ENCODE measurements at regions not wholly inside any gene's neighbourhood (a gene's known extent, or its start where the extent isn't known, plus 50 kb on each side); places are given as distances from the start of the nearest gene placed in this dataset.
A peak's percentile ranks its signal among the peaks of the same experiment; 100 is the strongest.

- POLR2A ChIA-PET, result no interaction called here
- Mint-ChIP-seq H3K4me3 (no peak overlapping the region), H3K27me3 (peaks cover 0 to 21% (median 2%) of the 10 kb centered on the region in 5 donors), H3K27ac (no peak overlapping the region), H3K4me1 (no peaks in the 10 kb centered on the region), H3K36me3 (no peaks in the 10 kb centered on the region), H3K9me3 (peaks cover 0 to 15% (median 2%) of the 10 kb centered on the region in 9 donors)
- DNase-seq, result no peak
- no peak for ATAC-seq
Measured at GRCh38 chr17:72343911-72344310, 223.1 kb downstream of the SOX9 start.

- DNase-seq (no peak), ATAC-seq (no peak)
- POLR2A ChIA-PET, result no interaction called here
- Mint-ChIP-seq H3K27ac (no peak overlapping the region), H3K9me3 (peaks cover 0 to 15% (median 2%) of the 10 kb centered on the region in 9 donors), H3K4me1 (no peaks in the 10 kb centered on the region), H3K27me3 (peaks cover 0 to 20% (median 2%) of the 10 kb centered on the region in 5 donors), H3K4me3 (no peak overlapping the region), H3K36me3 (no peaks in the 10 kb centered on the region)
Measured at GRCh38 chr17:72344613-72345012, 223.8 kb downstream of the SOX9 start.

- no peak overlapping the region for H3K4me3 Mint-ChIP-seq
- H3K36me3 Mint-ChIP-seq, result no peaks in the 10 kb centered on the region
- no peak for ATAC-seq
- no peak overlapping the region for H3K27ac Mint-ChIP-seq
- H3K9me3 Mint-ChIP-seq, result peaks cover 0 to 15% (median 2%) of the 10 kb centered on the region in 9 donors
- peaks cover 0 to 20% (median 2%) of the 10 kb centered on the region in 5 donors for H3K27me3 Mint-ChIP-seq
- H3K4me1 Mint-ChIP-seq, result no peaks in the 10 kb centered on the region
- POLR2A ChIA-PET, result no interaction called here
- DNase-seq, result no peak
Measured at GRCh38 chr17:72345088-72345487, 224.3 kb downstream of the SOX9 start.

- peaks cover 0 to 17% (median 4%) of the 10 kb centered on the region in 5 donors for H3K27me3 Mint-ChIP-seq
- POLR2A ChIA-PET, result no interaction called here
- ATAC-seq (no peak), DNase-seq (no peak)
- H3K36me3 Mint-ChIP-seq, result no peaks in the 10 kb centered on the region
- peaks cover 0 to 13% (median 2%) of the 10 kb centered on the region in 9 donors for H3K9me3 Mint-ChIP-seq
- no peak overlapping the region for H3K27ac Mint-ChIP-seq
- H3K4me3 Mint-ChIP-seq, result no peak overlapping the region
- H3K4me1 Mint-ChIP-seq, result no peaks in the 10 kb centered on the region
Measured at GRCh38 chr17:72345536-72345935, 224.7 kb downstream of the SOX9 start.

GRCh38 chr17:72346306-72346705 lies 225.5 kb downstream of the SOX9 start:
- POLR2A ChIA-PET, result no interaction called here
- Mint-ChIP-seq H3K4me3 (no peak overlapping the region), H3K27ac (no peak overlapping the region), H3K4me1 (no peaks in the 10 kb centered on the region), H3K36me3 (no peaks in the 10 kb centered on the region), H3K9me3 (peaks cover 0 to 12% (median 2%) of the 10 kb centered on the region in 9 donors), H3K27me3 (peaks cover 0 to 11% (median 4%) of the 10 kb centered on the region in 5 donors)
- DNase-seq, result no peak
- ATAC-seq, result no peak

- Mint-ChIP-seq H3K27ac (no peak overlapping the region), H3K4me1 (peaks cover 0 to 1% (median 0%) of the 10 kb centered on the region in 4 donors), H3K9me3 (peaks cover 0 to 18% (median 4%) of the 10 kb centered on the region in 9 donors), H3K36me3 (peaks cover 0 to 2% (median 0%) of the 10 kb centered on the region in 3 donors), H3K4me3 (no peak overlapping the region), H3K27me3 (peaks cover 0 to 30% (median 5%) of the 10 kb centered on the region in 5 donors)
- ATAC-seq, result no peak
- POLR2A ChIA-PET, result no interaction called here
- no peak for DNase-seq
Measured at GRCh38 chr17:72349011-72349410, 228.2 kb downstream of the SOX9 start.

GRCh38 chr17:72349491-72349995 lies 228.7 kb downstream of the SOX9 start:
- peaks cover 0 to 21% (median 4%) of the 10 kb centered on the region in 9 donors for H3K9me3 Mint-ChIP-seq
- no peak for DNase-seq
- peaks cover 0 to 30% (median 5%) of the 10 kb centered on the region in 5 donors for H3K27me3 Mint-ChIP-seq
- POLR2A ChIA-PET, result no interaction called here
- ATAC-seq, result no peak
- no peak overlapping the region for H3K4me3 Mint-ChIP-seq
- H3K36me3 Mint-ChIP-seq, result peaks cover 0 to 6% (median 0%) of the 10 kb centered on the region in 3 donors
- H3K4me1 Mint-ChIP-seq, result peaks cover 0 to 1% (median 0%) of the 10 kb centered on the region in 4 donors
- H3K27ac Mint-ChIP-seq, result no peak overlapping the region

GRCh38 chr17:72350073-72350472 lies 229.3 kb downstream of the SOX9 start:
- POLR2A ChIA-PET, result no interaction called here
- peaks cover 0 to 30% (median 5%) of the 10 kb centered on the region in 5 donors for H3K27me3 Mint-ChIP-seq

GRCh38 chr17:72351365-72351764 lies 230.5 kb downstream of the SOX9 start:
- peaks cover 0 to 1% (median 0%) of the 10 kb centered on the region in 4 donors for H3K4me1 Mint-ChIP-seq
- no peak for ATAC-seq
- POLR2A ChIA-PET, result no interaction called here

More at GRCh38 chr17:72350073-72350472, 229.3 kb downstream of the SOX9 start:
- no peak overlapping the region for H3K27ac Mint-ChIP-seq
- H3K36me3 Mint-ChIP-seq, result peaks cover 0 to 6% (median 0%) of the 10 kb centered on the region in 3 donors
- no peak overlapping the region for H3K4me3 Mint-ChIP-seq
- peaks cover 0 to 17% (median 2%) of the 10 kb centered on the region in 9 donors for H3K9me3 Mint-ChIP-seq
- peaks cover 0 to 1% (median 0%) of the 10 kb centered on the region in 4 donors for H3K4me1 Mint-ChIP-seq
- no peak for DNase-seq
- ATAC-seq, result no peak

GRCh38 chr17:72351884-72352346 lies 231.1 kb downstream of the SOX9 start:
- ATAC-seq, result no peak
- Mint-ChIP-seq H3K4me1 (peaks cover 0 to 1% (median 0%) of the 10 kb centered on the region in 4 donors), H3K27me3 (peaks cover 0 to 23% (median 5%) of the 10 kb centered on the region in 5 donors), H3K4me3 (no peak overlapping the region), H3K36me3 (peaks cover 0 to 6% (median 0%) of the 10 kb centered on the region in 3 donors), H3K9me3 (peaks cover 0 to 15% (median 8%) of the 10 kb centered on the region in 9 donors), H3K27ac (peak overlapping the region in 1 of 10 donors; percentile 10)
- POLR2A ChIA-PET, result no interaction called here
- DNase-seq, result no peak

More at GRCh38 chr17:72351365-72351764, 230.5 kb downstream of the SOX9 start:
- DNase-seq, result no peak
- no peak overlapping the region for H3K27ac Mint-ChIP-seq
- H3K4me3 Mint-ChIP-seq, result no peak overlapping the region
- peaks cover 0 to 25% (median 5%) of the 10 kb centered on the region in 5 donors for H3K27me3 Mint-ChIP-seq
- H3K9me3 Mint-ChIP-seq, result peaks cover 0 to 15% (median 6%) of the 10 kb centered on the region in 9 donors
- peaks cover 0 to 6% (median 0%) of the 10 kb centered on the region in 3 donors for H3K36me3 Mint-ChIP-seq

GRCh38 chr17:72353502-72353901 lies 232.7 kb downstream of the SOX9 start:
- DNase-seq, result no peak
- POLR2A ChIA-PET, result no interaction called here
- ATAC-seq, result no peak

GRCh38 chr17:72354071-72354470 lies 233.3 kb downstream of the SOX9 start:
- POLR2A ChIA-PET, result no interaction called here
- H3K4me3 Mint-ChIP-seq, result no peak overlapping the region
- no peak overlapping the region for H3K27ac Mint-ChIP-seq
- no peak for ATAC-seq
- H3K27me3 Mint-ChIP-seq, result peaks cover 0 to 23% (median 5%) of the 10 kb centered on the region in 5 donors
- no peak for DNase-seq
- peaks cover 0 to 6% (median 0%) of the 10 kb centered on the region in 3 donors for H3K36me3 Mint-ChIP-seq
- H3K9me3 Mint-ChIP-seq, result peaks cover 0 to 19% (median 11%) of the 10 kb centered on the region in 9 donors
- peaks cover 0 to 1% (median 0%) of the 10 kb centered on the region in 4 donors for H3K4me1 Mint-ChIP-seq

More at GRCh38 chr17:72353502-72353901, 232.7 kb downstream of the SOX9 start:
- peaks cover 0 to 6% (median 0%) of the 10 kb centered on the region in 3 donors for H3K36me3 Mint-ChIP-seq
- peaks cover 0 to 23% (median 5%) of the 10 kb centered on the region in 5 donors for H3K27me3 Mint-ChIP-seq
- no peak overlapping the region for H3K27ac Mint-ChIP-seq
- H3K9me3 Mint-ChIP-seq, result peaks cover 0 to 19% (median 11%) of the 10 kb centered on the region in 9 donors
- peaks cover 0 to 1% (median 0%) of the 10 kb centered on the region in 4 donors for H3K4me1 Mint-ChIP-seq
- H3K4me3 Mint-ChIP-seq, result no peak overlapping the region

- POLR2A ChIA-PET, result no interaction called here
- H3K9me3 Mint-ChIP-seq, result peaks cover 0 to 22% (median 10%) of the 10 kb centered on the region in 9 donors
- H3K27ac Mint-ChIP-seq, result no peak overlapping the region
- ATAC-seq, result no peak
- peaks cover 0 to 14% (median 4%) of the 10 kb centered on the region in 5 donors for H3K27me3 Mint-ChIP-seq
- H3K36me3 Mint-ChIP-seq, result peaks cover 0 to 13% (median 0%) of the 10 kb centered on the region in 3 donors
- no peak for DNase-seq
- no peak overlapping the region for H3K4me3 Mint-ChIP-seq
- no peaks in the 10 kb centered on the region for H3K4me1 Mint-ChIP-seq
Measured at GRCh38 chr17:72357764-72358365, 237.0 kb downstream of the SOX9 start.

Data from naive thymus-derived CD8-positive, alpha-beta T cell (primary cell).